CD4-positive, alpha-beta T cell (primary cell): ENCODE measurements at regions not wholly inside any gene's neighbourhood (a gene's known extent, or its start where the extent isn't known, plus 50 kb on each side); places are given as distances from the start of the nearest gene placed in this dataset.

Experiments
- ATAC-seq: fragments of 200-7000 bp; cut with Tn5 transposase; one replicate; pipeline ENCODE4 v1.10.0; 2022; ENCODE audit warnings: mild to moderate bottlenecking; ENCODE audit not compliant: poor library complexity
- CTCF ChIA-PET: fragments of 350-600 bp; sonication (Branson Sonifier 250); formaldehyde crosslinking; loops from one replicate; lab custom pipeline; 2021; ENCODE audit warnings: antibody characterized with exemption, inconsistent platforms; lab: Charles Lee
- POLR2A ChIA-PET: fragments of 350-600 bp; sonication (Branson Sonifier 250); formaldehyde crosslinking; loops from one replicate; lab custom pipeline; 2021; ENCODE audit warnings: antibody characterized with exemption, inconsistent platforms; lab: Charles Lee
- DNase-seq, 14 experiments: peaks; one replicate each; pipeline ENCODE4 v3.0.0-alpha.2; 2013 to 2020; ENCODE audit warnings: mixed read lengths in 2 of 14
- H3K27ac ChIP-seq, 2 donors: one replicate each; pipeline versions ENCODE4 v1.5.1 to v1.7.0; 2013; ENCODE audit warnings: low read length in 2 of 2, low read depth in 1 of 2, mild to moderate bottlenecking in 1 of 2
- H3K27me3 ChIP-seq, 2 experiments: 1 replicate in 1 of 2; 2 replicates in 1 of 2; pipeline versions ENCODE4 v1.6.1 to v1.7.0; 2013; ENCODE audit warnings: low read length in 2 of 2, control low read depth in 1 of 2, mild to moderate bottlenecking in 1 of 2, moderate library complexity in 1 of 2; ENCODE audit not compliant: insufficient read depth in 2 of 2, control insufficient read depth in 1 of 2
- H3K36me3 ChIP-seq: one replicate; pipeline ENCODE4 v1.6.1; 2013; ENCODE audit warnings: low read length, control low read depth; ENCODE audit not compliant: insufficient read depth
- H3K4me1 ChIP-seq: one replicate; pipeline ENCODE4 v1.6.1; 2013; ENCODE audit warnings: low read length, control low read depth; ENCODE audit not compliant: insufficient read depth
- H3K4me3 ChIP-seq: one replicate; pipeline ENCODE4 v1.5.1; 2013; ENCODE audit warnings: mild to moderate bottlenecking, low read length, moderate library complexity
- H3K9me3 ChIP-seq, 2 experiments: 1 replicate in 1 of 2; 2 replicates in 1 of 2; pipeline versions ENCODE4 v1.6.1 to v1.7.0; 2013; ENCODE audit warnings: low read length in 2 of 2, mild to moderate bottlenecking in 2 of 2, control low read depth in 1 of 2, moderate library complexity in 1 of 2; ENCODE audit not compliant: control insufficient read depth in 1 of 2, insufficient read depth in 1 of 2
- H3K27ac Mint-ChIP-seq: one replicate; pipeline ENCODE4 v1.8.0; 2020; ENCODE audit warnings: mixed read lengths
- H3K27me3 Mint-ChIP-seq: one replicate; pipeline ENCODE4 v1.8.0; 2021; ENCODE audit warnings: mixed read lengths
- H3K36me3 Mint-ChIP-seq: one replicate; pipeline ENCODE4 v1.8.0; 2021; ENCODE audit warnings: low read depth, mixed read lengths
- H3K4me1 Mint-ChIP-seq: one replicate; pipeline ENCODE4 v1.8.0; 2021; ENCODE audit warnings: low read depth, mixed read lengths
- H3K4me3 Mint-ChIP-seq: one replicate; pipeline ENCODE4 v1.8.0; 2020; ENCODE audit warnings: mild to moderate bottlenecking, mixed read lengths
- H3K9me3 Mint-ChIP-seq: one replicate; pipeline ENCODE4 v1.8.0; 2020; ENCODE audit warnings: mixed read lengths
- intact Hi-C, 2 experiments: fragments of 100-400 bp; cut with DNase I in 1 of 2; cut with micrococcal nuclease in 1 of 2; formaldehyde crosslinking; loops; one replicate each; pipeline versions ENCODE4 v1.15.1 to v1.9.0; 2023 to 2025; cut with DNase I, micrococcal nuclease
- TF ChIP-seq, protein P1 (sequence below): fragments of 200-600 bp; IDR thresholded peaks from one replicate; pipeline ENCODE4 v1.8.0; 2022; ENCODE audit warnings: antibody characterized with exemption, mild to moderate bottlenecking

- TF ChIP-seq, protein P1, sequence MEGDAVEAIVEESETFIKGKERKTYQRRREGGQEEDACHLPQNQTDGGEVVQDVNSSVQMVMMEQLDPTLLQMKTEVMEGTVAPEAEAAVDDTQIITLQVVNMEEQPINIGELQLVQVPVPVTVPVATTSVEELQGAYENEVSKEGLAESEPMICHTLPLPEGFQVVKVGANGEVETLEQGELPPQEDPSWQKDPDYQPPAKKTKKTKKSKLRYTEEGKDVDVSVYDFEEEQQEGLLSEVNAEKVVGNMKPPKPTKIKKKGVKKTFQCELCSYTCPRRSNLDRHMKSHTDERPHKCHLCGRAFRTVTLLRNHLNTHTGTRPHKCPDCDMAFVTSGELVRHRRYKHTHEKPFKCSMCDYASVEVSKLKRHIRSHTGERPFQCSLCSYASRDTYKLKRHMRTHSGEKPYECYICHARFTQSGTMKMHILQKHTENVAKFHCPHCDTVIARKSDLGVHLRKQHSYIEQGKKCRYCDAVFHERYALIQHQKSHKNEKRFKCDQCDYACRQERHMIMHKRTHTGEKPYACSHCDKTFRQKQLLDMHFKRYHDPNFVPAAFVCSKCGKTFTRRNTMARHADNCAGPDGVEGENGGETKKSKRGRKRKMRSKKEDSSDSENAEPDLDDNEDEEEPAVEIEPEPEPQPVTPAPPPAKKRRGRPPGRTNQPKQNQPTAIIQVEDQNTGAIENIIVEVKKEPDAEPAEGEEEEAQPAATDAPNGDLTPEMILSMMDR = no peak
- H3K4me3 ChIP-seq = no peak overlapping the region
- no peaks in the 10 kb centered on the region for H3K4me1 ChIP-seq
- CTCF ChIA-PET = no interaction called here
- no peak overlapping the region for H3K4me3 Mint-ChIP-seq
- peaks cover 72% of the 10 kb centered on the region for H3K27me3 Mint-ChIP-seq
- DNase-seq = no peak
- H3K36me3 Mint-ChIP-seq = no peaks in the 10 kb centered on the region
- ATAC-seq = no peak
- intact Hi-C loops = no loop called here
- H3K27ac ChIP-seq = no peak overlapping the region
- H3K27ac Mint-ChIP-seq = no peak overlapping the region
- H3K9me3 ChIP-seq = peaks cover 0 to 10% of the 10 kb centered on the region in 2 experiments
- POLR2A ChIA-PET = no interaction called here
- no peaks in the 10 kb centered on the region for H3K36me3 ChIP-seq
- no peaks in the 10 kb centered on the region for H3K4me1 Mint-ChIP-seq
- H3K27me3 ChIP-seq = peaks cover 3 to 4% of the 10 kb centered on the region in 2 experiments
- peaks cover 4% of the 10 kb centered on the region for H3K9me3 Mint-ChIP-seq
These were observed 127.8 kb upstream of the SLC7A14 start for GRCh38 chr3:170713653-170714052.

DNA sequence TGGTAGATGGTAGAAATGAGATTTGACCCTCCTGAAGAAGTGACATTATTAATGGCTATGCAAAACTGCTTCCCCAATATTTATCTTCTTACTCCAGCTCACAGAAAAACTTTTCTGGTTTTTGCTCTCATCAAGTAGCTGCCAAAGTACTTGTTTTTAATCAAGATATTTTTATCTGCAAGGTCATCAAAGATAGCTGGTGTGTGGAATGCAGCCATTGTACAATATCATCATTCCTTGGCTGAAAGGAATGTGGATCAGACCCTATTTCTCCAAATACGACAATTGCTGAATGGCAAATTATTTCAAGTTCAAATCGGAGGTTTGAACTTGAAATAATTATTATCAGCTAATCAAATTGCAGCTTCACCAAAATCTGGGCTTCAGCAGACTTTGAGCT is 126.9 kb upstream of the SLC7A14 start:
- TF ChIP-seq, protein P1 = no peak
- Histone ChIP-seq H3K4me1 (no peaks in the 10 kb centered on the region), H3K4me3 (no peak overlapping the region), H3K36me3 (no peaks in the 10 kb centered on the region), H3K9me3 (peaks cover 0 to 10% of the 10 kb centered on the region in 2 experiments), H3K27ac (no peak overlapping the region), H3K27me3 (peaks cover 3 to 4% of the 10 kb centered on the region in 2 experiments)
- Mint-ChIP-seq H3K27ac (no peak overlapping the region), H3K27me3 (peaks cover 66% of the 10 kb centered on the region), H3K9me3 (no peaks in the 10 kb centered on the region), H3K36me3 (no peaks in the 10 kb centered on the region), H3K4me3 (no peak overlapping the region), H3K4me1 (no peaks in the 10 kb centered on the region)
- ChIA-PET CTCF (no interaction called here), POLR2A (no interaction called here)
- ATAC-seq (no peak), DNase-seq (no peak)
- intact Hi-C loops = no loop called here

DNA sequence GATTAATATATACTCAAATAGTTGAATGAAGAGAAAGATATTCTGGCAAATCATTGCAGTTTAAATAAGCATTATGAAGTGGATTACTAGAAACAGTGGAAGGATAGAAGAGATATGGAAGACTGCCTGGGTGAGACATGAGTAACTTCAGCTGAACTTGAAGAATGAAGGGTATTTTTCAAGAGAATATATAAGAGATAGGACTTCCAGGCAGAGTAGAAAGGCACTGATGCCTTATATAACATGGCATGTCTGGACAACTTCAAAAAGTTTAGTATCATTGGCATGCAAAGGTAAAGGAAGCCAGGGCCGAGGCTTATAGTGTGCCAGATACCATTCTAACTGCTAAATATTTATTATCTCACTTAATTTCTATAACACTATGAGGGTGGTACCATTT is 126.5 kb upstream of the SLC7A14 start:
- H3K4me3 Mint-ChIP-seq = no peak overlapping the region
- no peaks in the 10 kb centered on the region for H3K4me1 ChIP-seq
- H3K27ac ChIP-seq = no peak overlapping the region
- H3K9me3 Mint-ChIP-seq = no peaks in the 10 kb centered on the region
- TF ChIP-seq, protein P1 = no peak
- no peak for ATAC-seq
- H3K27me3 ChIP-seq = peaks cover 4 to 5% of the 10 kb centered on the region in 2 experiments
- no peaks in the 10 kb centered on the region for H3K4me1 Mint-ChIP-seq
- no peak overlapping the region for H3K27ac Mint-ChIP-seq
- POLR2A ChIA-PET = no interaction called here
- no peak for DNase-seq
- H3K36me3 Mint-ChIP-seq = no peaks in the 10 kb centered on the region
- H3K36me3 ChIP-seq = no peaks in the 10 kb centered on the region
- CTCF ChIA-PET = no interaction called here
- intact Hi-C loops = no loop called here
- H3K9me3 ChIP-seq = peaks cover 0 to 10% of the 10 kb centered on the region in 2 experiments
- no peak overlapping the region for H3K4me3 ChIP-seq
- H3K27me3 Mint-ChIP-seq = peaks cover 66% of the 10 kb centered on the region
